ENCODE measurements at regions not wholly inside any gene's neighbourhood (a gene's known extent, or its start where the extent isn't known, plus 50 kb on each side); places are given as distances from the start of the nearest gene placed in this dataset.

DNA sequence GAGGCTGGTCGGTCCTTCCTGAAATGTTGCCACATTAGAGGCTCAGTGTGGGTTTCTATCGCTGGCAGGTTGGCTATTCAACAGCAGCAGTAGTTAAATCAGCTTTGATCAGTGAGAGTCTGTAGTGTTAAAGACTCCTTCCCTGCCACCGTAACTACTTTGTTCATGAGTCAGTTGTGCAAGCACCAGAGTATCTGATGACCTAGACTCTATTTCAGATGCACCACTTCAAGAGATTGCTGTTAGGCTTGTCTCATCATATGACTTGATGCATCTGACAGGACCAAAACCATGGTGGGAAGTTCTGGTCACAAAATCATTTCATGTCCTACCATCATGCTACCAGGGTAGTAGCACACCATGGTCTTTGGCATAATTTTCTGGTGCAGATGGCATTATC, 482.7 kb upstream of the MPDZ start:
- no peak for DNase-seq

DNA sequence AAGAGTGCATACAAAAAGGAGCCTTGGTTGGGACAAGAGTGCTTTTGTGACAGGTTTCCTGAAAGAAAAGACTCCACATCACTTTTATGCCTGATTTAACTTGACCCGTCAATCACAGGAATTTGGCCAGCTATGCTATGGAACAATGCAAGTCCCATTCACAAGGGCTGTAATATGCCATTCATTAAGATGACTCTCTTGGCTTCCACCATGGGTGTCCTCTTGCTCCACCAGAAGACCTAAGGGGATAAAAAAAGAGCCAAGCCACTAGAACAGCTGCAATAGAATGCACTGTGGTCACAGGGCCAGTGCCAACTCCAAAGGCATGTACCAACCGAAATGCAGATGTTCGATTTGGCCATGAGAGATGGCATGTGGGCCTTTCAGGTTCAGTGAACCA, 480.1 kb upstream of the MPDZ start:
- DNase-seq = no peak

DNA sequence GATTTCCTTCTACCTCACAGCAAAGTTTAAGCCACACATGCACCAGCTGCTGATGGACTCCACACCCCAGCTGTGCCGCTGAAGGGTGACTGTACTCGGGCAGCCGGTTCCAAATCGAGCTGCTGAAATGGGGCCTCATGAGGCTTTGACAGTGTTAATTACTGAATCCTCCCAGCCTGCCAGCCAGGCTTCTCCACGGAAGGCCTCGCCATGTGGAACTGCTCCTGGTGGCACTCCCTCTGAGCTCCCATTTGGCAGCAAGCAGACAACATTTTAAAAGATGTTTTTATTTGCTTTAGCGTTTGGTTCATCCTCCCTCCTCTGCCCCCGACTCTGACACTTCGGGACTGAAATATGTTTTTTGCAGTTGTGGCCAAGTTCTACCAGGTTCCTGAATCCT, 479.4 kb upstream of the MPDZ start:
- DNase-seq = no peak

DNA sequence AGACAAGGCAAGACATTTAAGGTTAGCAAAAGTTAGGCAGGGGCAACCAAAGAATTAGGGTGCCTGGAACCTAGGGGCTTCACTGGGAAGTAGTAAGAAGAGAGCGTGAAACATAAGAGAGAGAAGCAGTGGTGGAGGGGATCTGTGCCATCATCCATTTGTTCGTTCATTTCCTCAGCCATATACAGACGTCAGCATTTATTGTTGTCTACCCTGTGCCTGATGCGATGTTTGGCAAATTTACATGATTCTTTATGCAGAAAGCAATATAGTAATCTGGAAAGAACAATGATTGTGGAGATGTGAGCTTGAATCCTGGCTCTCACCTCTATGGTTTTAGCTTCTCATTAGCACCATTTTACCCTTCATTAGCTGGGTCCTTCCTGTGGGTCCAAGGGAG, 477.5 kb upstream of the MPDZ start:
- no peak for DNase-seq

DNA sequence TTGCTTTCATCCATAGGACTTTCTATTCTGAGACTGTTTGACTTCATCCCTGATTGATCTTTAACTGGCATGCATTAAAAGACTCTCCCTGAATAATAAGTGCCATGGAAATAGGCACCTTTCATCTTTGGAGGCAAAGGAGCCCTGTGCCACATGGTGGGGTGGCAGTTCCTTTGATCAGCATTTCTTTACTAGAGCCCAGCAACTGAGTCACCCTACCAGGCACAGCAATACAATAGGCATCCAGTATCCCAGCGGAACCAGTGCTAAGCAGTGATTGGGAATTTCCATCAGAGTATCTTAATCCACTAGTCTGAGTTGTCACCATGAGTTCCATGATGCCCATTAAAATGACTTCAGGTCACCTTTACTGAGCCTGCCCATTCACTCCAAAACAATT, 476.1 kb upstream of the MPDZ start:
- DNase-seq = no peak

DNA sequence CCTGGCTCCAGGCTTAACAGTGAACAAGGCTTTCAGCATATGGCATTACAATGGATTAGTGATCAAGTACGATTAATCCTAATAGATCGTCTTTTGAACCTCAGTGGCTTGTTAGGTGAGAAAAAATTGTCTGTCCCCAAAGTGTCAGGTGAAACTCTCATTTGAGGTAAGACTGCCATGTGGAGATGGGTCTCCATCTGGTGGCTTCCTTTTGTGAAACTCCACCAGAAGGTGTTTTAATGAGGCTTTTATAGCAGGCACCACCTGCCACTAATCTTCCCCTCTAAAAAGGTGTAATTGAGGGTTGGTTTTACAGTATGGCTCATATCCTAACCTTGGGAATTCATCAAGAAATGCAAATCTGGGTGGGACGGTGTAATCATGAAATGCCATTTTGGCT, 471.1 kb upstream of the MPDZ start:
- no peak for DNase-seq

DNA sequence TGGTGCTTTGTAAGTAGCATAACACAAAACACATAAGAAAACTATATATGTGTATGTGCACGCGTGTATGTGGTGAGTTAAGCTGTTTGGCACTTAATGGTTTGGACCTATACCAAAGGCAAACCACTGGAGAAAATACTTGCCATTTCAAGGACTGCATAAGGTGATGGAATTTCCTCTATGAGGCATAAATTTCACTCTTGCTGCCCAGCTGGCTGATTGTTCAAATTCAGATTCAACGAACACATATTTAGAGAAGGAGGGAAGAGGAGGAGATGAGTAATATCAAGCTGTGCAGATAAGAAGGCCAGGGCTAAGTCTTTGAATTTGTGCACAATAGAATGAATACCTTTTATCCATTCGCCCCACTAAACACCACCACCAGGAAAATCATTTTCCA, 470.6 kb upstream of the MPDZ start:
- no peak for DNase-seq

DNA sequence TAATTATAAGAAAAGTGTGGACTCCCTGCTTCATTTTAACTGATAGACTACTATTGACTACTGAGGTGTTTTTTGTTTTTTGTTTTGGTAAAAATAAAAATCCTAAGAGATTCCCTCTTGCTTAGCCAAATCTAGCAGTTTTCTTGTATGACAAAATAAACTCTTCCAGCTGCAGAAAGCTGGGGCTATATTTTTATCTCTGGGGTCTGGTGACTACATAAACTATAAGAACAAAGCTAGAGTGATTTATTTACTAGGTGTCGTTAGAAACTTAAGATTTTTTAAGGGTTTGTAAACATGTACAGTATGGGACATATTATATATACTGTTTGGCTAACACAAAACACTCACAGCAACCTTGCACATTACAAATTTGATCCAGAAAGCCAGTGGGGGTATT, 467.4 kb upstream of the MPDZ start:
- no peak for DNase-seq

DNA sequence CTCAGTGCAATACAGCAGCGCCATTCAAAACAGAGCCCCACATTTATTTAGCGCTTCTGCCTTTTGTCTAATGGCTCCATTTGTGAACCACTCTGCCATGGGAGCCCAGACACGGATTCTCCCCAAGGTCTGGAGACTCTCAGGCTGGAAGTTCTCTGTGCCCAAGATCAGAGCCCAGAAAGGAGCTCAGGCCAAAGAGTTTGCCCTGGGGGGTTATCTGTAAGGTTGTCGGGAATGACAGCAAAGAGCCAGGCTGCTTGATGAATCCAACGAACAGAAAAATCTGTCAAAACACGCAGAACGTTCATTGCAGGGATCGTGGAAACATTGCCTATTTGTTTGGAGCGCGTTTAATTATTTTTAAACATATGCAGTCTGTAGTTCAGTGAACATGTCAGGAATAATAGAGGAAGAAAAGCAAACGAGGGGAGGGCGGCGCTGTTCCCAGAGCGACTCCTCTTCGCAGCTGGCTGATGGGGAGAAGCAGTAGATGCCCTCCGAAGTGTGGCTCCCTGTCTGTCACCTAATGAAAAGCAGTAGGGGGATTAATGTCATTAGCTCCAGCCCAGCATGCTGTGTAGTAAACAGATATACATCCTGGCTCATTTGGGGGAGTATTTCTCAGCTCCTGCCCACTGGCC, 464.9 kb upstream of the MPDZ start:
- peak in 2 of 58 donors; percentile 3 to 12 for DNase-seq

DNA sequence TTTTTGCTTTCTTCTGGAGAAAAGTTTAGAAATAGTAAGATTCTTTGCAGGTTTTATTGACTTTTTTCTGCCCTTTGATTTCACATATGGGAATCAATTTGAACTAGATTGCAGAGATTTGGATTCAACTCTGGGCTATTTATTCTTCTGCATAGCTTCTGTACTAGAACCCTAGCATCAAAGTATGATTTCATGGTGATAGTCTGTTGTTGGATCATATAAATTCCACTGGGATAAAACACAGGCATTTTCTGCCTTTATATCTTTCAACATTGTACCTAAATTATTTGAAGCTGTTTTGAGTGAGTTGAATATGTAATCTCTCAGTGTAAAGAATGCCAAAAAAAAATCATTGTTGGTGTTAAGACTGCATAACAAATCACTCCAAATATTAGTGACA, 458.4 kb upstream of the MPDZ start:
- DNase-seq = no peak

DNA sequence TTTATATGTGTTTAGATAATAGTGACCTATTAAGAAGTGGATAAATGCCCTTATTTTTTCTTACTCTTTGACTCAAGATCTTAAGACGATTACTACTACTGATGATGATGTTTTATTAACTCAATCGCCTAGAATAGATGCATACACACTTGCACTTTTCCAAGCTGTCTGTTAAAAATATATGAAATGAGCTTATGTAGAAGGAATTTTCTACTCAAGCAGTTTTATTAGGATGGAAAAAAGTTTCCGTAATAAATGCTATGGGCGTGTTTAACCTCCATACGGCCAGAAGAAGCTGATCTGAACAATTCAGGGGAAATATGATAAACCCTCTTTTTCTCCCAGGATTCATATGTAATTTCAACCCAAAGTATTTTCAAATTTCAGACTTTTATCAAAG, 455.7 kb upstream of the MPDZ start:
- no peak for DNase-seq

DNA sequence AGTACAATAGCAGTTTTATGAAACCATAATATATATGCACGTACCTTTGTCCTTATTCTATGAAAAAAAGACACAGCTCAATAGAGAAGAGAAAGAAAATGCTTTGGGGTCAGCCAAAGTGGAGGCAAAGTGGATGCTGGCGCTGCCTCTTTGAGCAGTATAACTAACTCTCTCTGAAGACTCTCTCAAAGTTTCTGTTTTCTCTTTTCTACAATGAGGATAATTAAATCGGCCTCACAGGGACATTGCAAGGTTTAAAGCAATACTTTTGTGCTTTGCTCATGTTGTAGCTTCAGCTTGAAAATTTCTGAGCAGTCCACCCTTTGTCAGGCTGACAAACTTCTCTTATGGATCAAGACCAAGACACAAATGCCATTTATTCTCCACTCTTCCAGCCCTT, 455.1 kb upstream of the MPDZ start:
- DNase-seq = no peak

DNA sequence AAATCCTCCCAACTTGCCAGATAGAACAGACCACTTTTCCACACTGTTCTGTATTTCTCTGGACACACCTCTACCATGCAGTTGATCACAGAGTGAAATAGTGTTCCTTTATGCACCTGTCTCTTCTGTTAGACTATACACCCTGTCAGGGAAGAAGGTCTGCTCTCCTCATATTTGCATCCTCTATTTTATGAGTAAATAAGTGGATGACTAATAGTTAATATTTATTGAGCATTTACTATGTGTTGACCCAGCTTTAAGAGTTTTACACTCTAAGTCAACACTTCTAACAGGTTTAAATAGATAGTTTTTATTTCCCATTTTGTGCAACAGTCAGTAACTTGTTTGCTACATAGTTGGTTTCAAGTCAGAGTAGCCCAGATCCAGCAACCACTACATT, 452.8 kb upstream of the MPDZ start:
- no peak for DNase-seq

DNA sequence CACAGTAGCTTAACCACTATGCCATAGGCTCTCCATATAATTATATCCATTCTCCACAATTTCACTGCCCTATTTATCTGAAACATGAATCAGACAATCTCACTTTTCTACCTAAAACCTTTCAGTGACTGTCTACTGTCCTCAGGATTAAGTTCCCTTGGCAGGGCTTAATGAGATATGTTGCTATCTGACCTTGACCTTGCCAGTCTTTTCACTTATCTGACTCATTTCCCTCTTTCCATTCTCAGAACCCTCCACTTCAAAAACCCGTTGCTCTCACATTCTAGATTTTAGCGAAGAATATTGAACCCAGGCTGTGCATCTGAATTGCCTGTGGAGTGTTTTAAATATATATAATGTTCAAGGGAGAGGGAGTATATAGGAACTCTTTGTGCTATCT, 452.1 kb upstream of the MPDZ start:
- no peak for DNase-seq

DNA sequence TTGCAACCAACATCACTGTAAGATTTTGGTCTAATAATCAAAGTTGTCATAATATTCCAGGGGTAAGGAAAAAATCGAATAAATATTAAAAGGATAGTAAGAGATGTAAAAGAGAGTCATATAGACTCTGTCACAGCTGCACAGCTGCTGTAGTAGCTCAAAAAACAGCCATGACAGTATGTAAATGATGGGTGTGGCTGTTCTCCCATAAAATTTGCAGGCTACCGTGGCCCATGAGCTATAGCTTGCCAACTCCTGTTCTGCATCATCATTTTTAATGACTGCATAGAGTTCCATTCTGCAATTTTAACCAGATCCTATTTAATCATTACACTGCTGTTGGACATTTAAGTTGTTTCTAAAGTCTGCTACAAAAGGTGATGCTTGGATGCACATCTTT, 450.5 kb upstream of the MPDZ start:
- DNase-seq = no peak

DNA sequence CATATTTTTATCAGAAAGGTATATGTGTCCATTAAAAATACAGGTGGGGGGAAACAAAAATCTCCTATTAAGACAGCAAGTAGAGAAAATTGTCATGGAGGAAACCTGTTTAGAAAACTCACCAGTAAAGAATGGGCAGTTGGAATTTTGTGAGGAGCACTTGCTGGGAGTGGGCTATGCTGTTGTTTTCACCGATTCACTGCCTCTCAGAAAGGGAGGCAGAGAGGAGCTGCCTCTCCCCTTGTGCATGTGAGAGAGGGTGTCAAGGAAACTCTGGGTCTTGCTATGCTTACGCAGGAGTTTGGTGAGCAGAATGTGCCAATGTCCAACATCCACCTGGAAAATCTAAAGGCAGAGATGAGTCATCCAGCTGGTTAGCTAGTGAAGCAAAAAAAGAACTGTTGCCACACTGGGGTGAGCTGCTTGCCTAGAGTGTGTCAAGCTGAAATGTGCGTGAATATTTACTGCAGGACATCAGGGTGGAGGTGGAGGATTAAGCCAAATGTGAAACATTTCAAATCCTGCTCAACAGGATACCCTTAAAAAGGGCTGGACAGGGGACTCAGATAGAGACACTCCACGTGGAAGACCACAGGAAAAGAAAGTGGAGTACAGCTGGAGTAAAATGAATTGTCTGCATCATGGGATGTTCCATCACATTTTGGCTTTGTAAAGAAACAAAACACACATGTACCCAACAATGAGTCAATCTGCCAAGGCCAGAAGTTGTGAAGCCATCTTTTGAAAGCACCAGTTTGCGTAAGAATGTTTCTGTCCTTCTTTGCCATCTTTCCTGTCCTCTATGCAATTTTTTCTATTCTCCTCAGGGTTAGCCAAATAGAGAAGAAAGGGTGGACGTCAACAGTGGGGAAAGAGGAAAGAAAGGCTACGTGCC, 449.7 kb upstream of the MPDZ start:
- DNase-seq = no peak

DNA sequence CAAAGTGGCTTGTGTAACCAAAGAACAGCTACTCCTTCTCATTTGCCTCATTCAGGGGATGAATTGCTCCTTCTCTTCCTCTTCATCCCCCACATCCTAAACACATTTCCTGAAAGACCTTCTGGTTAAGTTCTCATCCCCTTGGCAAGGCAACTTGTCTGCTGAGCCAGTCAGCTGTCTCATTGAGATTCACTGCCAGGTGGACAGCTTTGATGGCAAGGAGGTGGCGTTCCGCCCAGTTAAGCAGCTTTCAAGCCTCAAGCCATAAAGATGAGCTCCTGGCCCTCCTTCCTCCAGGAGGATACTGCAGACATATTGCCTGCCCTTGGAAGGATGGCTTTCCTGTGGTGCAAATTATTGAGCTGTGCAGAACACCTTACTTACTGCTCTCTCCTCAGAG, 448.6 kb upstream of the MPDZ start:
- DNase-seq = peak in 27 of 58 donors; percentile 2 to 52 (median 14)

DNA sequence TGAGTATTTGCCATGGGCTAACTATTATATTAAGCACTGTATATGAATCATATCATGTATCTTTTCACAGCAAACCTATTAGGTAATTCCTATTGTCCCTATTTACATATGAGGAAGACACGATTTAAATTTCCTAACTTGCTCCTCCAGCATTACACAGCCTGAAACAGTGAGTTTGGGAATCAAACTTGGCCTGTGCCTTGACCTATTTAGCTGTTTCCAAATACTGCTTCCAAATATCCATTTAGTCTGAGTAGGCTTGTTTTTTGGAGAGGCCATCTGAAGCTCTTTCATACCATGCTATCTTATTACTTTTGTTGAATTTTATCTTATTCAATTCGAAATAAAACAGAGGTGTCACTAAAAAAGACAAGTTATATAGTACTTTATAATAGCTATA, 447.3 kb upstream of the MPDZ start:
- DNase-seq = no peak

DNA sequence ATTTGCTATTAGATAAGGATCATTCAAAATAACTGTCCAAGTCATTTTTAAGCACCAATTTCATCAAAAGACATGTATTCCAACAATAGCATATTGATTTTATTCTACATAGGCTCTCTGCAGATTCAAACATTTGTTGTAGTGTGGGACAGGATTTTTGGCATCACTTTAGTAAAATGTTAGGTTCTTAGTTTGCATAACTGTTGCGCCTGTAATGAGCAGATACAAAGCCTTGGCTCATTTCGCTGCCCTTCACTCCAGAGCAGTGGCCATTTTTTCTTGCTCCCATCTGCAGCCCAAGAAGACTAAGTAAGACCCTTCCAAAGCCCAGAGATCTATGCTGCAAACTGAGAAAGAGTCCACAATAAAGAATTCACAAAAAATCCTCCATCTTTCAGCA, 446.0 kb upstream of the MPDZ start:
- DNase-seq = no peak

DNA sequence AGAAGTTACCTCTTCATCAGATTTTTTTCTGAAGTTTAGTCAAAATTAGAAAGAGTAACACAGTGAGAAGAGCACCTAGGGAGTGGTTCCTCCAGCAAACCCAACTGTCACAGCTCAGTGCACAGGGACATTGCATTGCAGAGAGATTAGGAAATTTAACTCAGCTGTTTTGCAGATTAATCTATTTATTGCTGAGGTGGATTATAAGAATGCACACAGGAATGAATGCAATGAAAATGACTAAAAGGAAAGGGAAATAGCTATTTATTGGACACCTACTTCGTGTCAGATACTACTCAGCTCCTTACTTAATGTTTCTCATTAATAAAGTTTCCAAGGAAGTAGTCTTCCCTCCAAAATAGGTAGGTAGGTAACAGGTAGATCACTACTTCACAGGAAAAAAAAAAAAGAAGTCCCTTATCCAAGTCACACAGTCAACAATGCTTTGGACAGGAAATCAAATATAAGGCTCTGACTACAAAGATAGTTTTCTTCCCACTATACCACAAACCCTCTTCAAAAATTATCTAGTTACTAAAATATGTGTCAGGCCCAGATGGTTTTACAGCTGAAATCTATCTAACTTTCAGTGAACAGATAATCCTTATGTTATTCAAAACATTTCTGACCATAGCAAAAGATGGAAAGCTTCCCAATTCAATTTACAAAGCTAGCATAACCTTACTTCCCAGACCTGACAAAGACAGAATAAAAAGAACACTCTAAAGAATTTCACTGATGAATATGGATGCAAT, 442.2 kb upstream of the MPDZ start:
- no peak for DNase-seq

DNA sequence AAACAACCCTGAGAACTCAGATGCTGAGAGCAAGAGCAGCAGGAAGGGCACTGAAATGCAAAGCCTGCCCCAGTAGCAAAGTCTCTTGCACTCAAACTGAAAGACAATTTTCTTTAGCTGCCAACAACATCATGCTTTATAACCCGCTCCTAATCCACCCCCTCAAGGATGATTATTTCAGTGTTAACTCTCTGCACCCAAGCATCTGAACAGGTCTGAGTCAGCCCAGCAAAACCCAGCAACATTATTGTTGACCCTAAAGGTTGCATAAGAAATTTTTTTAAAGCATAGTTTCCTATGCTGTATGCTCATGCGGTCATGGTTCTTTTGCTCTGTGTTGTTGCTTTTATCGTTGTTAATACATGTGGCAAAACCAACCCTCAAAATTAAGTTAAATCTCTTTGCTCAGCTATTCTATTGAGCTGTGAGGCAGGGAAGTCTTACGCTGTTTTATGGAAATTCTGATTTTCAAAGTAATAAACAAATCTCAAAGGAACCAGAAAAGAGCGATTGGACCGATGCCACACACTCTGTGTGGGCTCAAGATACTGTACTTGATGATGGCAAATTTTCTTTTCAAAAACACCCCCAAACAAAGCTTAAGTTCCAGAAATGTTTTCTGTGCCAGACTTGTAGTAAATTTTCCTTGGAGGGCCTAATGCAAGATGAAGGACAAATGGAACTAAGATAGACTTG, 440.6 kb upstream of the MPDZ start:
- DNase-seq = no peak

DNA sequence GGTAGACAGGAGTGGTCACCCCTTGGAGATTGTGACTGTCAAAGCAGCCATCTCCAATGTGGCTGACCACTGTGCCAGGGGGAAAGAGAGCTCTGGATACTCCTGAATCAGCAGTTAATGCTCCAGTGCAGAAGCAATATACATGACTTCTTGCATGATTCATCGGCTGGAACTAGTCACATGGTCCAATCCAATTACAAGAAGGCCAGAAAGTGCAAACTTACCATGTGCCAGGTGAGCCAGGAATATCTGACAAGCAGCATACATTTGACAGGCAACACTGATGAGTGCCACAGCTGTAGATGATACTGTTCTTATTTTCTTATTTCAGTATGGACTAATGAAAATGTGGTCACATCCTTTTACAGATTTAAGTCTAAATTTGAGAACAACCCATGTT, 440.0 kb upstream of the MPDZ start:
- no peak for DNase-seq

Measured in anterior cingulate cortex (tissue), 58 donors.